Right atrium auricular region (tissue), 2 donors: ENCODE measurements at regions not wholly inside any gene's neighbourhood (a gene's known extent, or its start where the extent isn't known, plus 50 kb on each side); places are given as distances from the start of the nearest gene placed in this dataset.
"Not testable (repeated sequence)": the region's sequence is repeated elsewhere in the genome, so short reads cannot be mapped to it uniquely, and the experiment has no call there.

Experiments
- DNase-seq: peaks from one replicate; pipeline ENCODE4 v3.0.0-alpha.2; 2019; ENCODE audit warnings: low spot score
- H3K27ac ChIP-seq, 2 donors: fragments of 200-600 bp; sonication (generic); 1 replicate in 1 of 2; 2 replicates in 1 of 2; pipeline ENCODE4 v1.5.1; 2016 to 2019
- H3K27me3 ChIP-seq, 2 donors: fragments of 200-600 bp; sonication (generic); one replicate each; pipeline versions ENCODE4 v1.5.1 to v1.6.0; 2017 to 2019
- H3K36me3 ChIP-seq: fragments of 200-600 bp; sonication (generic); one replicate; pipeline ENCODE4 v1.5.1; 2016
- H3K4me1 ChIP-seq, 2 donors: fragments of 200-600 bp; sonication (generic); one replicate each; pipeline versions ENCODE4 v1.5.1 to v1.6.0; 2017 to 2019
- H3K4me3 ChIP-seq, 2 donors: fragments of 200-600 bp; sonication (generic); 1 replicate in 1 of 2; 2 replicates in 1 of 2; pipeline ENCODE4 v1.5.1; 2017 to 2019; ENCODE audit warnings: mild to moderate bottlenecking in 1 of 2, moderate library complexity in 1 of 2
- H3K9me3 ChIP-seq, 2 donors: fragments of 200-600 bp; sonication (generic); one replicate each; pipeline ENCODE4 v1.5.1; 2019
- TF ChIP-seq, protein P1 (sequence below), 2 donors: fragments of 200-600 bp; sonication (generic); IDR thresholded peaks; one replicate each; pipeline ENCODE4 v1.5.1; 2019; ENCODE audit warnings: antibody characterized with exemption in 2 of 2

DNA sequence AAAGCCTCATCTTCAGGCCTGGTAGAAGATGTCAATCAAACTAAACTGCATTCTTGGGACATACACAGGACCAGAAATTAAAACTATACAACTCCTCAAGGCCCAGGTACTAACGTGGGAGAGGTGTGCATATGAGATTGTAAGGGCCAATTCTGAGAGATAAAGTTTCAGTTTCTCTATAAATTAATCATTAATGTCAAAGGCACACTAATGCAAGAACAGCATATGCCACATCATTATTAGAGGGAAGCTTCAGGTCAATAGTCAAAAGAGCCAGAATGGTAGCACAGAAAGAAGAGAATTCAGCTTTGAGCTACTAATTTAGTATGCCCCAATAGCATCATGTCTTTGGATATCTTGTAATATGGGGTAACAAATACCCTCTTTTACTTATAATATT lies 744.9 kb upstream of the MGAT4C start:
- H3K4me1 ChIP-seq, result no peaks in the 10 kb centered on the region
- H3K27me3 ChIP-seq, result no peaks in the 10 kb centered on the region
- no peak for DNase-seq
- H3K36me3 ChIP-seq, result no peaks in the 10 kb centered on the region
- peaks cover 0 to 20% of the 10 kb centered on the region in 2 donors for H3K9me3 ChIP-seq
- TF ChIP-seq, protein P1, sequence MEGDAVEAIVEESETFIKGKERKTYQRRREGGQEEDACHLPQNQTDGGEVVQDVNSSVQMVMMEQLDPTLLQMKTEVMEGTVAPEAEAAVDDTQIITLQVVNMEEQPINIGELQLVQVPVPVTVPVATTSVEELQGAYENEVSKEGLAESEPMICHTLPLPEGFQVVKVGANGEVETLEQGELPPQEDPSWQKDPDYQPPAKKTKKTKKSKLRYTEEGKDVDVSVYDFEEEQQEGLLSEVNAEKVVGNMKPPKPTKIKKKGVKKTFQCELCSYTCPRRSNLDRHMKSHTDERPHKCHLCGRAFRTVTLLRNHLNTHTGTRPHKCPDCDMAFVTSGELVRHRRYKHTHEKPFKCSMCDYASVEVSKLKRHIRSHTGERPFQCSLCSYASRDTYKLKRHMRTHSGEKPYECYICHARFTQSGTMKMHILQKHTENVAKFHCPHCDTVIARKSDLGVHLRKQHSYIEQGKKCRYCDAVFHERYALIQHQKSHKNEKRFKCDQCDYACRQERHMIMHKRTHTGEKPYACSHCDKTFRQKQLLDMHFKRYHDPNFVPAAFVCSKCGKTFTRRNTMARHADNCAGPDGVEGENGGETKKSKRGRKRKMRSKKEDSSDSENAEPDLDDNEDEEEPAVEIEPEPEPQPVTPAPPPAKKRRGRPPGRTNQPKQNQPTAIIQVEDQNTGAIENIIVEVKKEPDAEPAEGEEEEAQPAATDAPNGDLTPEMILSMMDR (IDR thresholded peaks at IDR 0.05), result no peak
- H3K27ac ChIP-seq, result no peak overlapping the region
- no peak overlapping the region for H3K4me3 ChIP-seq

DNA sequence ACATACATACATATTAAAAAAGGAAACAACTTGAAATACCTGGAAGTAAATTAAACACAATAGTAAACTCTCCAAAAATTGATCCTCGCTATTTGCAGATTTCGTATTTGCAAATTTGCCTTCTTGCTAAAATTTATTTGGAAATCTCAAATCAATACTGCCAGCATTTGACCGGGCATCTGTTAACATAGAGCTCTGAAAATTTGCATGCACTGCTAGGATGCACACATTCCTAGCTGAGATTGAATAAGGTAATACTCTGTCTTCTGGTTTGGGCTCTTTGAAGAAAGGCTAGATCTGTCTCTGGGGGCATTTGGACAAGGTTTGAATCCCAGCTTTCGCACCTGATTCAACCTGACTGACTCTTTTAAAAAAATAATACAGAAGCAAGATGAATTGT lies 729.1 kb upstream of the MGAT4C start:
- Histone ChIP-seq H3K36me3 (no peaks in the 10 kb centered on the region), H3K27me3 (no peaks in the 10 kb centered on the region), H3K9me3 (no peaks in the 10 kb centered on the region), H3K4me3 (no peak overlapping the region), H3K4me1 (no peaks in the 10 kb centered on the region), H3K27ac (no peak overlapping the region)
- TF ChIP-seq, protein P1 (IDR thresholded peaks at IDR 0.05), result no peak
- DNase-seq, result no peak

GRCh38 chr12:86970595-86970994 lies 714.4 kb upstream of the MGAT4C start:
- H3K27me3 ChIP-seq, H3K27ac ChIP-seq, H3K4me1 ChIP-seq, H3K36me3 ChIP-seq, DNase-seq, H3K9me3 ChIP-seq, H3K4me3 ChIP-seq: not testable (repeated sequence)

- H3K9me3 ChIP-seq, result no peaks in the 10 kb centered on the region
- TF ChIP-seq, protein P1 (IDR thresholded peaks at IDR 0.05), result no peak
- DNase-seq, result no peak
These were observed 703.7 kb upstream of the MGAT4C start for GRCh38 chr12:86959766-86960458.

GRCh38 chr12:86950444-86950843 lies 694.3 kb upstream of the MGAT4C start:
- TF ChIP-seq, protein P1 (IDR thresholded peaks at IDR 0.05), result no peak
- H3K4me3 ChIP-seq, result no peak overlapping the region
- no peak overlapping the region for H3K27ac ChIP-seq
- H3K27me3 ChIP-seq, result no peaks in the 10 kb centered on the region
- DNase-seq, result no peak
- no peaks in the 10 kb centered on the region for H3K9me3 ChIP-seq
- H3K36me3 ChIP-seq, result no peaks in the 10 kb centered on the region
- no peaks in the 10 kb centered on the region for H3K4me1 ChIP-seq

More at GRCh38 chr12:86959766-86960458, 703.7 kb upstream of the MGAT4C start:
- no peak overlapping the region for H3K4me3 ChIP-seq
- H3K27me3 ChIP-seq, result no peaks in the 10 kb centered on the region
- H3K36me3 ChIP-seq, result no peaks in the 10 kb centered on the region
- H3K27ac ChIP-seq, result no peak overlapping the region
- no peaks in the 10 kb centered on the region for H3K4me1 ChIP-seq

DNA sequence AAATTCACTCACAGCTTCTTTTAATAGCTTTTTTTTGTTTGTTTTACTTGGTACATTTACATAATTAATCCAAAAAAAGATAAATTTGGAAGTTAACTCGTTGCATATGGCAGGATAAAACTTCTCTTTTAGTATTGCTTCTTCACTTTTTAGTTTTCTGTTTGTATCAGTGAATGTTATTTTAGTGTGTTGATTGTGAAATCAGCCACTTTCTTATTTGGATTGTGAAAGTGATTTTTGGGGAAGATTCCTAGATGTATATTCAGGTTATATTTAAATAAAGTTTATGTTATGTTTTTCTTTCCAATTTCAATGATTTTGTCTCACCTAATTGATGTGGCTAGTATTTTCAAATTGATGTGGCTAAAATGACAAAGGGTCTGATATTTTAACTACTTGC lies 693.9 kb upstream of the MGAT4C start:
- Histone ChIP-seq H3K27ac (no peak overlapping the region), H3K4me3 (no peak overlapping the region), H3K27me3 (no peaks in the 10 kb centered on the region), H3K4me1 (no peaks in the 10 kb centered on the region), H3K36me3 (no peaks in the 10 kb centered on the region), H3K9me3 (no peaks in the 10 kb centered on the region)
- TF ChIP-seq, protein P1 (IDR thresholded peaks at IDR 0.05), result no peak
- no peak for DNase-seq
